HUES48 (cell line): ENCODE measurements at regions not wholly inside any gene's neighbourhood (a gene's known extent, or its start where the extent isn't known, plus 50 kb on each side); places are given as distances from the start of the nearest gene placed in this dataset.
"Not testable (repeated sequence)": the region's sequence is repeated elsewhere in the genome, so short reads cannot be mapped to it uniquely, and the experiment has no call there.

Experiments used
- H3K27ac ChIP-seq: one replicate; pipeline ENCODE4 v1.7.0; 2013; ENCODE audit warnings: low read depth, low read length, inconsistent platforms
- H3K27me3 ChIP-seq: 2 replicates; pipeline ENCODE4 v1.6.1; 2013; ENCODE audit warnings: mild to moderate bottlenecking, low read length; ENCODE audit not compliant: control insufficient read depth, insufficient read depth
- H3K36me3 ChIP-seq: 2 replicates; pipeline ENCODE4 v1.6.1; 2013; ENCODE audit warnings: low read length; ENCODE audit not compliant: control insufficient read depth, insufficient read depth
- H3K4me1 ChIP-seq: 2 replicates; pipeline ENCODE4 v1.6.1; 2013; ENCODE audit warnings: mild to moderate bottlenecking, low read length; ENCODE audit not compliant: control insufficient read depth, insufficient read depth
- H3K4me3 ChIP-seq: 2 replicates; pipeline ENCODE4 v1.5.1; 2013; ENCODE audit warnings: mild to moderate bottlenecking, low read depth, low read length
- H3K9ac ChIP-seq: 2 replicates; pipeline ENCODE4 v1.6.1; 2013; ENCODE audit warnings: mild to moderate bottlenecking, low read depth, low read length, moderate library complexity
- H3K9me3 ChIP-seq: 2 replicates; pipeline ENCODE4 v1.6.1; 2013; ENCODE audit warnings: low read length; ENCODE audit not compliant: control insufficient read depth, insufficient read depth

- H3K27me3 ChIP-seq = no peaks in the 10 kb centered on the region
- no peak overlapping the region for H3K4me3 ChIP-seq
- peaks cover 9% of the 10 kb centered on the region for H3K4me1 ChIP-seq
- H3K9ac ChIP-seq = no peak overlapping the region
- H3K36me3 ChIP-seq = no peaks in the 10 kb centered on the region
- H3K27ac ChIP-seq = no peak overlapping the region
- H3K9me3 ChIP-seq = no peaks in the 10 kb centered on the region
These were observed 1046.9 kb upstream of the FLRT2 start for GRCh38 chr14:84483072-84483420.

- not testable (repeated sequence) for H3K9me3 ChIP-seq, H3K4me3 ChIP-seq, H3K27me3 ChIP-seq, H3K9ac ChIP-seq, H3K4me1 ChIP-seq, H3K27ac ChIP-seq, H3K36me3 ChIP-seq
These were observed 1045.7 kb upstream of the FLRT2 start for GRCh38 chr14:84484243-84484642.

- H3K27me3 ChIP-seq = no peaks in the 10 kb centered on the region
- no peak overlapping the region for H3K27ac ChIP-seq
- H3K36me3 ChIP-seq = no peaks in the 10 kb centered on the region
- H3K9me3 ChIP-seq = no peaks in the 10 kb centered on the region
- no peak overlapping the region for H3K9ac ChIP-seq
- H3K4me1 ChIP-seq = peaks cover 9% of the 10 kb centered on the region
- no peak overlapping the region for H3K4me3 ChIP-seq
These were observed 1044.9 kb upstream of the FLRT2 start for GRCh38 chr14:84485036-84485435.

- H3K27ac ChIP-seq = no peak overlapping the region
- no peaks in the 10 kb centered on the region for H3K36me3 ChIP-seq
- H3K9ac ChIP-seq = no peak overlapping the region
- no peak overlapping the region for H3K4me3 ChIP-seq
- H3K9me3 ChIP-seq = no peaks in the 10 kb centered on the region
- H3K4me1 ChIP-seq = no peaks in the 10 kb centered on the region
- no peaks in the 10 kb centered on the region for H3K27me3 ChIP-seq
These were observed 1039.9 kb upstream of the FLRT2 start for GRCh38 chr14:84490081-84490480.

- H3K4me1 ChIP-seq = no peaks in the 10 kb centered on the region
- no peak overlapping the region for H3K9ac ChIP-seq
- H3K9me3 ChIP-seq = no peaks in the 10 kb centered on the region
- H3K27me3 ChIP-seq = no peaks in the 10 kb centered on the region
- H3K36me3 ChIP-seq = no peaks in the 10 kb centered on the region
- H3K27ac ChIP-seq = no peak overlapping the region
- no peak overlapping the region for H3K4me3 ChIP-seq
These were observed 1037.3 kb upstream of the FLRT2 start for GRCh38 chr14:84492685-84493084.

GRCh38 chr14:84493779-84494178, 1036.2 kb upstream of the FLRT2 start:
- H3K27me3 ChIP-seq = no peaks in the 10 kb centered on the region
- H3K4me3 ChIP-seq = no peak overlapping the region
- no peaks in the 10 kb centered on the region for H3K36me3 ChIP-seq
- H3K27ac ChIP-seq = no peak overlapping the region
- no peaks in the 10 kb centered on the region for H3K9me3 ChIP-seq
- H3K4me1 ChIP-seq = no peaks in the 10 kb centered on the region
- H3K9ac ChIP-seq = no peak overlapping the region

- Histone ChIP-seq H3K4me1 (peaks cover 10% of the 10 kb centered on the region), H3K9me3 (no peaks in the 10 kb centered on the region), H3K27me3 (no peaks in the 10 kb centered on the region), H3K9ac (no peak overlapping the region), H3K27ac (no peak overlapping the region), H3K36me3 (no peaks in the 10 kb centered on the region), H3K4me3 (no peak overlapping the region)
These were observed 1033.3 kb upstream of the FLRT2 start for GRCh38 chr14:84496677-84497076.

- not testable (repeated sequence) for H3K9ac ChIP-seq, H3K4me1 ChIP-seq, H3K27ac ChIP-seq, H3K4me3 ChIP-seq, H3K27me3 ChIP-seq, H3K9me3 ChIP-seq, H3K36me3 ChIP-seq
These were observed 1017.1 kb upstream of the FLRT2 start for GRCh38 chr14:84512823-84513222.

- Histone ChIP-seq H3K36me3 (no peaks in the 10 kb centered on the region), H3K4me3 (no peak overlapping the region), H3K9ac (no peak overlapping the region), H3K27ac (no peak overlapping the region), H3K9me3 (no peaks in the 10 kb centered on the region), H3K4me1 (no peaks in the 10 kb centered on the region), H3K27me3 (no peaks in the 10 kb centered on the region)
These were observed 1010.1 kb upstream of the FLRT2 start for GRCh38 chr14:84519836-84520235.

- Histone ChIP-seq H3K9ac (no peak overlapping the region), H3K27ac (no peak overlapping the region), H3K4me1 (no peaks in the 10 kb centered on the region), H3K27me3 (no peaks in the 10 kb centered on the region), H3K9me3 (no peaks in the 10 kb centered on the region), H3K4me3 (no peak overlapping the region), H3K36me3 (no peaks in the 10 kb centered on the region)
These were observed 1009.1 kb upstream of the FLRT2 start for GRCh38 chr14:84520711-84521338.

GRCh38 chr14:84523746-84524145, 1006.2 kb upstream of the FLRT2 start:
- Histone ChIP-seq H3K4me1 (no peaks in the 10 kb centered on the region), H3K36me3 (no peaks in the 10 kb centered on the region), H3K4me3 (no peak overlapping the region), H3K27me3 (no peaks in the 10 kb centered on the region), H3K9me3 (no peaks in the 10 kb centered on the region), H3K9ac (no peak overlapping the region), H3K27ac (no peak overlapping the region)

GRCh38 chr14:84527706-84528105, 1002.2 kb upstream of the FLRT2 start:
- H3K27ac ChIP-seq = no peak overlapping the region
- no peak overlapping the region for H3K4me3 ChIP-seq
- no peaks in the 10 kb centered on the region for H3K4me1 ChIP-seq
- H3K9ac ChIP-seq = no peak overlapping the region
- no peaks in the 10 kb centered on the region for H3K27me3 ChIP-seq
- no peaks in the 10 kb centered on the region for H3K36me3 ChIP-seq
- H3K9me3 ChIP-seq = no peaks in the 10 kb centered on the region
